GM18868 (cell line): ENCODE measurements at regions not wholly inside any gene's neighbourhood (a gene's known extent, or its start where the extent isn't known, plus 50 kb on each side); places are given as distances from the start of the nearest gene placed in this dataset.

Source experiments
- ATAC-seq: cut with Tn5 transposase; IDR thresholded peaks from one replicate; pipeline ENCODE4 v1.9.1; 2021; ENCODE audit warnings: mild to moderate bottlenecking, moderate library complexity; ENCODE audit not compliant: unreplicated experiment

GRCh38 chr1:81042225-81042624, 758.5 kb upstream of the ADGRL2 start:
- no peak for ATAC-seq

GRCh38 chr1:81034291-81034690, 766.4 kb upstream of the ADGRL2 start:
- no peak for ATAC-seq

GRCh38 chr1:81032973-81033425, 767.7 kb upstream of the ADGRL2 start:
- no peak for ATAC-seq

- ATAC-seq, result no peak
Observed at GRCh38 chr1:81032374-81032773, 768.4 kb upstream of the ADGRL2 start.

DNA sequence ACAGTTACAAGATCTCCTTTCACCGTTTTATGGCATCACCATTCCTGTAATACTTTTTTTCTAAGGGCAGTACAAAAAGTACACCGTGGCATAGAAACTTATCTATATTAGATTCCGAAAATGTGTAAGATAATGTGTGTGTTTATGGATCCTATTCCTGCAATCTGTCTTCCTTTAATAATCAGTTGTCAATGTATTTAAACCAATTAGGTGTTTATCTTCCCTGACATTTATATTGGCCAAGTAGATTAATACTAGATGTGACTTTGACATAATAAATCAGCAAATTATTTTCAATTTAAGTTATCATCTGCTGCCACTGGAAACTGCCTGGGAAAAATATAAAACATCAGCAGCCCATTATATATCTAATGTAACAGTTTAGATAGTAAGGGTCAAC, 770.3 kb upstream of the ADGRL2 start:
- ATAC-seq, result no peak

- no peak for ATAC-seq
Observed at GRCh38 chr1:81029266-81029665, 771.5 kb upstream of the ADGRL2 start.

GRCh38 chr1:81023187-81023724, 777.5 kb upstream of the ADGRL2 start:
- ATAC-seq, result no peak

GRCh38 chr1:81021134-81021533, 779.6 kb upstream of the ADGRL2 start:
- no peak for ATAC-seq

- ATAC-seq, result no peak
Observed at GRCh38 chr1:81020506-81020905, 780.2 kb upstream of the ADGRL2 start.

GRCh38 chr1:81010126-81010525, 790.6 kb upstream of the ADGRL2 start:
- no peak for ATAC-seq

DNA sequence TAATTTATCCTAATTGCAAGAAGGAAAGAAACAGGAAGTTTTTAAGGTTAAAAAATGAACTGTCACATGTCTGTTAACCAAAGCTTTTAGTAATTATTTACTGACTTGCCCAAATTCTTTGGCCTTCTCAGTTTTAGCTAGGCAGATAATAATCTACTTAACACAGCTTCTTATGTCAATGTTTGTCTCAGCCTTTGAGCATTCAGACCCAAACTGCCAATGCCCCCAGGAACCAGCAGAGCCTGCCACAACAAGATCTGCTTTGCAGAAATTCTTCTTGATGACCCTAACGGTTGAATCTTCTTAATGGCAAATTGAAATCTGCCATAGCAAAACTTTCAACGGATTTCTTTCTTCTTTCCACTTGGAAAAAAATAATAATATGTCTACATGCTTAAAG, 792.4 kb upstream of the ADGRL2 start:
- ATAC-seq, result no peak

- no peak for ATAC-seq
Observed at GRCh38 chr1:81007024-81007423, 793.7 kb upstream of the ADGRL2 start.

GRCh38 chr1:81006502-81006901, 794.2 kb upstream of the ADGRL2 start:
- no peak for ATAC-seq

DNA sequence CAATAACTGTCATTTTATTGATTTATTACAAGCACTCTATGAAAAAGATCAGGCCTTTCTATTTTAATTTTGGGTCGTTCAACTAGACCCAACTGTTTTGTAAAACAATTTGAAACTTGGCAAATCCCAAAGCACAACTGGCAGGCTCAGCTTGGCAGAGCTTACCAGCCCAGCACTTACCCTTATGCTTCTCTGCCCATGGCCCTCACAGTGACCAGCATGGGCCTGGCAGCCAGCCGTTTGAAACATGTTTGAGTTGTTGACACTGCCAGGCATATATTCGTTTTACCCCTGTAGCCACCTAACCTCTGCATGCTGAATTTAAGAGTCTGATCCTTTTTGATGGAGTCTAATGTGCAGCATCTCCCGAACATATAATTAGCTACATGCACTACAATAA, 796.7 kb upstream of the ADGRL2 start:
- ATAC-seq, result no peak

GRCh38 chr1:80994934-80995333, 805.8 kb upstream of the ADGRL2 start:
- ATAC-seq, result no peak

- ATAC-seq, result no peak
Observed at GRCh38 chr1:80994038-80994437, 806.7 kb upstream of the ADGRL2 start.

DNA sequence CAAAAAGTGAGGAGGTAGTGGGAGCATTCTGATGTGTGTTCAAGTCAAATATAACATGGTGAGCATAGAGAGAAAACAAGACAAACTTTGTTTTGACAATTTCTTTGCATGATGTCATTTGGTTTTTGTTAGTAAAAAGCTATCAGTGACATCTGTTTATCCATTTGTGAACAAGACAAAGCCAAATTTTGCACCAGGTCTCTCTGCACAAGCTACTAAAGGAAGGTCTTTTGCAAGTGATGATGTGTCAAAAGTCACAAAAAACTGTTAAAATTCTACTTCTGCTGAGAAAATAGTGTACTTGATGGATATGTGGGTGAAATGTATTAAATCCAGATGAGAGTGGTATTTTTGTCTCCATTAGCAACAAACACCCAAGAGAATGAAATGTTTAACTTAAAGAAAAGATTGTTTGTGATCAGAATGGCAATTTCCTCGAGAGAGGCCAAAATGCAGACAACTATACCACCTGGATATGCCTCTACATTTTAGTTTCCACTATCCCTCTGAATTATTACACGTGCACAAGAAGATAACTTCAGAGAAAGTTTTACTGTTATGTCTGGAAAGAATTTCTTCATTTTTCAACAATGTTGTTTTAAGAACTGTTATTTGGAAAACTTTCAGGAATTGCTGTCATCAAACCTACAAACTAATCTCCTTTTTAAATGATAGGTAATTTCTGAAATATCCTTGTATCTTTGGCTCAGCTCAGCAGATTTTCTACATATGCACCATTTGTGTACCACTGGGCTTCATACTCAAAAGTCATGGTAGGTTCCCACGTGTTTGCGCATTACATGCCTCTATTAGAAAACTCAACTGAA, 807.4 kb upstream of the ADGRL2 start:
- ATAC-seq, result no peak

GRCh38 chr1:80989455-80989854, 811.3 kb upstream of the ADGRL2 start:
- no peak for ATAC-seq

DNA sequence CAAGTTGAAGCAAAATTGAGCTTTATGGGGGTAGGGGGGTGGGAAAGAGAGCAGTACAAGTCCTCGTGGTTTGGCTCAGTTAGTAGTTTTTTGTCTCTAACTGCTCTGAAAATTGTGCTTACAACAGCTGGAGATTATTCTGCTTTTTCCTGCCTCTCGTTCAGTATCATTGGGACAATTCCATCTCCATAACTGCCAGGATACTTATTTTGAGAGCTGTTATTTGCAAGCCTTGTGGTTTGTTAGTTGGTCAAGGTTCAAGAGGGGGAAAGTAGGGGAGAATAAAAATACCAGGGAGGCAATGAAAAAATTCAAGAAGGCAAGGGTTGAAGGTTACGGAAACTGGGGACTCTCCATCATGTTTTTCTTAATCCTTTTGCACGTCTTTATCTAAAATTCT, 811.8 kb upstream of the ADGRL2 start:
- no peak for ATAC-seq

DNA sequence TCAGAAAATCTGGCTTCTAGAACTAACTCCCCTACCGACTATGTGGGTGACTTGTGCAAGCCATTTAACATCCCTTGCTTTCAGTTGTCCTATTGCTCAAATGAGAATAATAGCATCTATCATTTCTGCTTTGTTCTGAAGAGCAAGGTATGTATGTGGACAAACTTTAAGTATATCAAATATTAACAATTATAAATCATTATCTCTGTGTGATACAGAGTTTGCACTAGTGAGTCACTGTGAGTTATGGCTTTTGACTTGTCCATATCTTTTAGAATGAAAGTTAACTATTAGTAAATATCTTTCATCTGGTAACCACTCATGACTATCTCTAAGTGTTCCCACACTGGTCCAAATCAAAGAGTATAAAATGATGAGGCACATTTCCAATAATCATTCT, 812.9 kb upstream of the ADGRL2 start:
- no peak for ATAC-seq

GRCh38 chr1:80987106-80987505, 813.6 kb upstream of the ADGRL2 start:
- ATAC-seq, result no peak

- no peak for ATAC-seq
Observed at GRCh38 chr1:80982831-80983230, 817.9 kb upstream of the ADGRL2 start.

GRCh38 chr1:80973101-80973500, 827.6 kb upstream of the ADGRL2 start:
- no peak for ATAC-seq
